Mesenchymal stem cell (in vitro differentiated cells and primary cell): ENCODE measurements at regions not wholly inside any gene's neighbourhood (a gene's known extent, or its start where the extent isn't known, plus 50 kb on each side); places are given as distances from the start of the nearest gene placed in this dataset.
"Not testable (repeated sequence)": the region's sequence is repeated elsewhere in the genome, so short reads cannot be mapped to it uniquely, and the experiment has no call there.

Experiments used
- DNase-seq: peaks from one replicate; pipeline ENCODE4 v3.0.0-alpha.2; 2013
- H2AFZ ChIP-seq: one replicate; pipeline ENCODE4 v1.6.1; 2013; ENCODE audit warnings: low read depth, mild to moderate bottlenecking, control low read depth, inconsistent platforms, low read length, moderate library complexity
- H2AK5ac ChIP-seq: 2 replicates; pipeline ENCODE4 v1.6.1; 2013; ENCODE audit warnings: low read length, moderate library complexity, mild to moderate bottlenecking, inconsistent platforms; ENCODE audit not compliant: severe bottlenecking
- H2BK120ac ChIP-seq: one replicate; pipeline ENCODE4 v1.6.1; 2013; ENCODE audit warnings: low read depth, mild to moderate bottlenecking, inconsistent platforms, low read length, moderate library complexity
- H2BK12ac ChIP-seq, 2 experiments: one replicate each; pipeline ENCODE4 v1.6.1; 2013; ENCODE audit warnings: inconsistent platforms in 2 of 2, low read length in 2 of 2, mild to moderate bottlenecking in 2 of 2, moderate library complexity in 2 of 2, control low read depth in 1 of 2
- H2BK15ac ChIP-seq: one replicate; pipeline ENCODE4 v1.6.1; 2013; ENCODE audit warnings: mild to moderate bottlenecking, low read depth, inconsistent platforms; ENCODE audit not compliant: poor library complexity, severe bottlenecking
- H2BK5ac ChIP-seq: 2 replicates; pipeline ENCODE4 v1.6.1; 2013; ENCODE audit warnings: low read depth, mild to moderate bottlenecking, low read length, control low read depth, inconsistent platforms; ENCODE audit not compliant: poor library complexity, severe bottlenecking
- H3K14ac ChIP-seq, 2 experiments: one replicate each; pipeline ENCODE4 v1.6.1; 2013; ENCODE audit warnings: inconsistent platforms in 2 of 2, low read length in 2 of 2, control low read depth in 1 of 2, mild to moderate bottlenecking in 1 of 2, moderate library complexity in 1 of 2
- H3K18ac ChIP-seq, 2 experiments: one replicate each; pipeline ENCODE4 v1.6.1; 2013; ENCODE audit warnings: inconsistent platforms in 2 of 2, low read length in 2 of 2, control low read depth in 1 of 2, low read depth in 1 of 2, mild to moderate bottlenecking in 1 of 2
- H3K23ac ChIP-seq, 2 experiments: one replicate each; pipeline ENCODE4 v1.6.1; 2013; ENCODE audit warnings: inconsistent platforms in 2 of 2, low read length in 2 of 2, mild to moderate bottlenecking in 2 of 2, moderate library complexity in 2 of 2, control low read depth in 1 of 2
- H3K27ac ChIP-seq: 2 replicates; pipeline ENCODE4 v1.5.1; 2013; ENCODE audit warnings: mild to moderate bottlenecking, moderate library complexity, low read length, control low read depth, inconsistent platforms; ENCODE audit not compliant: poor library complexity, severe bottlenecking
- H3K27me3 ChIP-seq, 2 experiments: 2 replicates each; pipeline versions ENCODE4 v1.6.1 to v1.7.0; 2013; ENCODE audit warnings: low read length in 2 of 2, mild to moderate bottlenecking in 2 of 2, moderate library complexity in 2 of 2, control low read depth in 1 of 2, inconsistent platforms in 1 of 2; ENCODE audit not compliant: control insufficient read depth in 1 of 2, insufficient read depth in 1 of 2
- H3K36me3 ChIP-seq, 2 experiments: 2 replicates each; pipeline versions ENCODE4 v1.6.1 to v1.7.0; 2013; ENCODE audit warnings: low read length in 2 of 2, control low read depth in 1 of 2, inconsistent platforms in 1 of 2, low read depth in 1 of 2, mild to moderate bottlenecking in 1 of 2; ENCODE audit not compliant: insufficient read depth in 2 of 2, control insufficient read depth in 1 of 2
- H3K4ac ChIP-seq, 2 experiments: one replicate each; pipeline ENCODE4 v1.6.1; 2013; ENCODE audit warnings: inconsistent platforms in 2 of 2, low read length in 2 of 2, mild to moderate bottlenecking in 2 of 2, moderate library complexity in 2 of 2, control low read depth in 1 of 2, low read depth in 1 of 2
- H3K4me1 ChIP-seq: 2 replicates; pipeline ENCODE4 v1.6.1; 2013; ENCODE audit warnings: low read depth, low read length, control low read depth; ENCODE audit not compliant: control insufficient read depth, insufficient read depth
- H3K4me2 ChIP-seq: 2 replicates; pipeline ENCODE4 v1.6.1; 2013; ENCODE audit warnings: low read length, mild to moderate bottlenecking, inconsistent platforms; ENCODE audit not compliant: poor library complexity, severe bottlenecking
- H3K4me3 ChIP-seq, 2 experiments: 2 replicates each; pipeline versions ENCODE4 v1.5.1 to v1.7.0; 2013; ENCODE audit warnings: low read length in 2 of 2, mild to moderate bottlenecking in 2 of 2, control low read depth in 1 of 2, low read depth in 1 of 2; ENCODE audit not compliant: insufficient read depth in 1 of 2
- H3K79me1 ChIP-seq: replicated peaks from 2 replicates; pipeline ENCODE4 v1.6.1; 2013; ENCODE audit warnings: mild to moderate bottlenecking, control low read depth, low read length, inconsistent platforms; ENCODE audit not compliant: poor library complexity, severe bottlenecking
- H3K9ac ChIP-seq: 2 replicates; pipeline ENCODE4 v1.7.0; 2013; ENCODE audit warnings: mild to moderate bottlenecking, low read length, moderate library complexity
- H3K9me3 ChIP-seq: 2 replicates; pipeline ENCODE4 v1.7.0; 2013; ENCODE audit warnings: mild to moderate bottlenecking, low read length; ENCODE audit not compliant: control insufficient read depth
- H4K8ac ChIP-seq: one replicate; pipeline ENCODE4 v1.6.1; 2013; ENCODE audit warnings: inconsistent platforms, mild to moderate bottlenecking, low read length, moderate library complexity
- H4K91ac ChIP-seq: one replicate; pipeline ENCODE4 v1.6.1; 2013; ENCODE audit warnings: mild to moderate bottlenecking, low read length, inconsistent platforms
- WGBS: methylation state at CpG from one replicate; pipeline ENCODE4 v1.1.7; 2013; ENCODE audit warnings: mixed read lengths; 5-methylcytosine and 5-hydroxymethylcytosine counted together

- not testable (repeated sequence) for H3K4me2 ChIP-seq, H3K18ac ChIP-seq, H3K79me1 ChIP-seq, H3K14ac ChIP-seq, H3K27ac ChIP-seq, H3K9me3 ChIP-seq, H2BK12ac ChIP-seq, DNase-seq, H4K8ac ChIP-seq, H3K4me1 ChIP-seq, H2AK5ac ChIP-seq, H3K4ac ChIP-seq, H2BK5ac ChIP-seq, H2BK120ac ChIP-seq, H2BK15ac ChIP-seq, H4K91ac ChIP-seq, H3K23ac ChIP-seq, H3K36me3 ChIP-seq, H3K9ac ChIP-seq, H3K27me3 ChIP-seq, H3K4me3 ChIP-seq, H2AFZ ChIP-seq
- no CpG with 5 or more reads among the region's 2 CpGs for WGBS
Observed at GRCh38 chr10:45540589-45540988, 132.0 kb downstream of the ZFAND4 start.

- H2AK5ac ChIP-seq, H2AFZ ChIP-seq, H3K23ac ChIP-seq, H2BK5ac ChIP-seq, H2BK15ac ChIP-seq, H4K8ac ChIP-seq, H4K91ac ChIP-seq, H3K27me3 ChIP-seq, H3K4me2 ChIP-seq, H3K9me3 ChIP-seq, H3K14ac ChIP-seq, H3K4ac ChIP-seq, H3K9ac ChIP-seq, H3K4me1 ChIP-seq, H3K4me3 ChIP-seq, H3K18ac ChIP-seq, DNase-seq, H3K36me3 ChIP-seq, H3K27ac ChIP-seq, H2BK12ac ChIP-seq, H2BK120ac ChIP-seq: not testable (repeated sequence)
- no CpG with 5 or more reads among the region's 1 CpG for WGBS
- peaks cover 11% of the 10 kb centered on the region for H3K79me1 ChIP-seq
Observed at GRCh38 chr10:45539569-45539968, 133.0 kb downstream of the ZFAND4 start.

- Histone ChIP-seq H3K9me3 (no peaks in the 10 kb centered on the region), H3K27ac (no peak overlapping the region), H3K4ac (no peak overlapping the region), H2BK5ac (no peak overlapping the region), H2AFZ (no peak overlapping the region), H4K91ac (no peak overlapping the region), H3K27me3 (no peaks in the 10 kb centered on the region), H2AK5ac (no peak overlapping the region), H3K9ac (no peak overlapping the region), H2BK15ac (no peak overlapping the region), H4K8ac (no peak overlapping the region), H3K14ac (no peak overlapping the region), H3K36me3 (peaks cover 0 to 11% of the 10 kb centered on the region in 2 experiments), H3K4me2 (no peak overlapping the region), H3K23ac (no peak overlapping the region), H2BK12ac (no peak overlapping the region), H3K4me3 (no peak overlapping the region), H2BK120ac (no peak overlapping the region), H3K79me1 (peaks cover 16% of the 10 kb centered on the region), H3K18ac (no peak overlapping the region), H3K4me1 (no peaks in the 10 kb centered on the region)
- no peak for DNase-seq
- 100% methylated on average over 1 of the region's 2 CpGs for WGBS
Observed at GRCh38 chr10:45534572-45534971, 138.0 kb downstream of the ZFAND4 start.

- 100% methylated on average over 1 of the region's 1 CpG for WGBS
- H3K4me1 ChIP-seq: no peaks in the 10 kb centered on the region
Observed at GRCh38 chr10:45532480-45532879, 140.1 kb downstream of the ZFAND4 start.

More at GRCh38 chr10:45532480-45532879, 140.1 kb downstream of the ZFAND4 start:
- Histone ChIP-seq H2AFZ (no peak overlapping the region), H3K23ac (no peak overlapping the region), H3K14ac (no peak overlapping the region), H3K9me3 (no peaks in the 10 kb centered on the region), H3K4ac (no peak overlapping the region), H4K91ac (no peak overlapping the region), H3K18ac (no peak overlapping the region), H2BK5ac (no peak overlapping the region), H3K79me1 (peaks cover 16% of the 10 kb centered on the region), H3K27ac (no peak overlapping the region), H2BK12ac (no peak overlapping the region), H3K4me2 (no peak overlapping the region), H2BK120ac (no peak overlapping the region), H2AK5ac (no peak overlapping the region), H3K9ac (no peak overlapping the region), H3K27me3 (no peaks in the 10 kb centered on the region), H4K8ac (no peak overlapping the region), H3K4me3 (no peak overlapping the region), H3K36me3 (peaks cover 0 to 11% of the 10 kb centered on the region in 2 experiments), H2BK15ac (no peak overlapping the region)
- no peak for DNase-seq
